ENCODE measurements at regions not wholly inside any gene's neighbourhood (a gene's known extent, or its start where the extent isn't known, plus 50 kb on each side); places are given as distances from the start of the nearest gene placed in this dataset.

GRCh38 chr4:9709724-9710123, 71.7 kb upstream of the DRD5 start:
- TF ChIP-seq CTCF (IDR thresholded peaks at IDR 0.05) (no peak), POLR2A (IDR thresholded peaks at IDR 0.05) (no peak)
